T-cell (primary cell): ENCODE measurements at regions not wholly inside any gene's neighbourhood (a gene's known extent, or its start where the extent isn't known, plus 50 kb on each side); places are given as distances from the start of the nearest gene placed in this dataset.

Source experiments
- ATAC-seq, 4 experiments: fragments of 200-7000 bp in 3 of 4; fragments of 150-1000 bp in 1 of 4; cut with Tn5 transposase; replicated peaks in 1 of 4; 1 replicate in 3 of 4; 2 replicates in 1 of 4; pipeline ENCODE4 v1.10.0; 2021; ENCODE audit warnings: moderate library complexity in 3 of 4, mild to moderate bottlenecking in 2 of 4, moderate number of reproducible peaks in 1 of 4
- CTCF ChIA-PET, 2 donors: fragments of 300-600 bp; sonication (Branson Sonifier 250); formaldehyde crosslinking; loops; one replicate each; lab custom pipeline; 2022; ENCODE audit warnings: antibody characterized with exemption in 2 of 2; lab: Charles Lee
- POLR2A ChIA-PET, 2 donors: fragments of 300-600 bp; sonication (Branson Sonifier 250); formaldehyde crosslinking; loops; one replicate each; lab custom pipeline; 2022; ENCODE audit warnings: antibody characterized with exemption in 2 of 2; lab: Charles Lee
- DNase-seq, 35 experiments: peaks; one replicate each; pipeline versions ENCODE4 v3.0.0 to v3.0.0-alpha.2; 2013 to 2023
- H3K27ac ChIP-seq: one replicate; pipeline ENCODE4 v1.5.1; 2013; ENCODE audit warnings: low read length
- H3K27me3 ChIP-seq, 2 experiments: replicated peaks in 1 of 2; 1 replicate in 1 of 2; 2 replicates in 1 of 2; pipeline versions ENCODE4 v1.6.1 to v1.7.0; 2013; ENCODE audit warnings: low read length in 1 of 2, mixed read lengths in 1 of 2; ENCODE audit not compliant: control insufficient read depth in 2 of 2, insufficient read depth in 2 of 2; ENCODE audit errors: extremely low read depth in 1 of 2
- H3K36me3 ChIP-seq, 2 donors: 1 replicate in 1 of 2; 2 replicates in 1 of 2; pipeline versions ENCODE4 v1.6.1 to v1.7.0; 2013; ENCODE audit warnings: low read length in 1 of 2; ENCODE audit not compliant: control insufficient read depth in 2 of 2, insufficient read depth in 1 of 2; ENCODE audit errors: extremely low read depth in 1 of 2
- H3K4me1 ChIP-seq, 2 experiments: 1 replicate in 1 of 2; 2 replicates in 1 of 2; pipeline versions ENCODE4 v1.6.1 to v1.7.0; 2013; ENCODE audit warnings: low read length in 2 of 2, mixed read lengths in 1 of 2; ENCODE audit not compliant: insufficient read depth in 2 of 2, control insufficient read depth in 1 of 2; ENCODE audit errors: extremely low read depth in 1 of 2
- H3K4me3 ChIP-seq, 2 donors: 1 replicate in 1 of 2; 2 replicates in 1 of 2; pipeline versions ENCODE4 v1.5.1 to v1.7.0; 2013; ENCODE audit warnings: mild to moderate bottlenecking in 2 of 2, low read length in 1 of 2, moderate library complexity in 1 of 2; ENCODE audit not compliant: control insufficient read depth in 1 of 2; ENCODE audit errors: extremely low read depth in 1 of 2
- H3K9me3 ChIP-seq: 2 replicates; pipeline ENCODE4 v1.7.0; 2013
- H3K27ac Mint-ChIP-seq, 2 donors: one replicate each; pipeline ENCODE4 v1.8.0; 2020 to 2021; ENCODE audit warnings: mild to moderate bottlenecking in 2 of 2, mixed read lengths in 2 of 2
- H3K27me3 Mint-ChIP-seq, 2 donors: one replicate each; pipeline ENCODE4 v1.8.0; 2021 to 2022; ENCODE audit warnings: mixed read lengths in 2 of 2
- H3K36me3 Mint-ChIP-seq: one replicate; pipeline ENCODE4 v1.8.0; 2021; ENCODE audit warnings: mixed read lengths
- H3K4me1 Mint-ChIP-seq, 3 donors: one replicate each; pipeline ENCODE4 v1.8.0; 2020 to 2022; ENCODE audit warnings: mixed read lengths in 3 of 3, mild to moderate bottlenecking in 1 of 3
- H3K4me3 Mint-ChIP-seq, 3 donors: one replicate each; pipeline ENCODE4 v1.8.0; 2020 to 2022; ENCODE audit warnings: mild to moderate bottlenecking in 3 of 3, mixed read lengths in 3 of 3, moderate library complexity in 3 of 3
- H3K9me3 Mint-ChIP-seq, 3 donors: one replicate each; pipeline ENCODE4 v1.8.0; 2020 to 2022; ENCODE audit warnings: mixed read lengths in 3 of 3
- WGBS: methylation state at CpG from one replicate; pipeline ENCODE4 v1.1.5; 2013; ENCODE audit warnings: missing lambda C conversion rate; ENCODE audit not compliant: insufficient coverage; 5-methylcytosine and 5-hydroxymethylcytosine counted together

GRCh38 chr20:39503902-39504709, 542.0 kb downstream of the DHX35 start:
- no peak overlapping the region for H3K4me3 Mint-ChIP-seq
- no peak overlapping the region for H3K4me3 ChIP-seq
- ATAC-seq (no peak), DNase-seq (no peak)
- no peaks in the 10 kb centered on the region for H3K9me3 ChIP-seq
- no peaks in the 10 kb centered on the region for H3K27me3 ChIP-seq
- ChIA-PET CTCF (no interaction called here), POLR2A (no interaction called here)
- no peak overlapping the region for H3K27ac ChIP-seq
- H3K27me3 Mint-ChIP-seq, result no peaks in the 10 kb centered on the region
- H3K36me3 Mint-ChIP-seq, result no peaks in the 10 kb centered on the region
- no CpG with 5 or more reads among the region's 4 CpGs for WGBS
- H3K36me3 ChIP-seq, result no peaks in the 10 kb centered on the region
- no peaks in the 10 kb centered on the region for H3K4me1 ChIP-seq
- no peaks in the 10 kb centered on the region for H3K4me1 Mint-ChIP-seq
- H3K9me3 Mint-ChIP-seq, result peaks cover 0 to 3% (median 2%) of the 10 kb centered on the region in 3 donors
- no peak overlapping the region for H3K27ac Mint-ChIP-seq

- H3K36me3 Mint-ChIP-seq, result no peaks in the 10 kb centered on the region
- H3K4me1 Mint-ChIP-seq, result no peaks in the 10 kb centered on the region
- no peaks in the 10 kb centered on the region for H3K9me3 ChIP-seq
- DNase-seq (no peak), ATAC-seq (no peak)
- 83% methylated on average over 6 of the region's 6 CpGs for WGBS
- H3K4me3 Mint-ChIP-seq, result no peak overlapping the region
- ChIA-PET CTCF (no interaction called here), POLR2A (no interaction called here)
- H3K27ac Mint-ChIP-seq, result no peak overlapping the region
- H3K27me3 ChIP-seq, result no peaks in the 10 kb centered on the region
- H3K36me3 ChIP-seq, result no peaks in the 10 kb centered on the region
- no peaks in the 10 kb centered on the region for H3K4me1 ChIP-seq
- H3K27me3 Mint-ChIP-seq, result no peaks in the 10 kb centered on the region
- H3K4me3 ChIP-seq, result no peak overlapping the region
- peaks cover 6 to 14% (median 8%) of the 10 kb centered on the region in 3 donors for H3K9me3 Mint-ChIP-seq
- H3K27ac ChIP-seq, result no peak overlapping the region
Observed at GRCh38 chr20:39492223-39492797, 530.2 kb downstream of the DHX35 start.

GRCh38 chr20:39491711-39492110, 529.6 kb downstream of the DHX35 start:
- POLR2A ChIA-PET, result no interaction called here
- Mint-ChIP-seq H3K36me3 (no peaks in the 10 kb centered on the region), H3K9me3 (peaks cover 3 to 11% (median 4%) of the 10 kb centered on the region in 3 donors), H3K27ac (no peak overlapping the region), H3K4me1 (no peaks in the 10 kb centered on the region), H3K4me3 (no peak overlapping the region), H3K27me3 (no peaks in the 10 kb centered on the region)
- CTCF ChIA-PET, result no interaction called here
- Histone ChIP-seq H3K4me1 (no peaks in the 10 kb centered on the region), H3K9me3 (no peaks in the 10 kb centered on the region), H3K27me3 (no peaks in the 10 kb centered on the region), H3K4me3 (no peak overlapping the region), H3K27ac (no peak overlapping the region), H3K36me3 (no peaks in the 10 kb centered on the region)
- WGBS, result no CpG with 5 or more reads among the region's 1 CpG
- no peak for DNase-seq
- ATAC-seq, result no peak

- no peaks in the 10 kb centered on the region for H3K27me3 ChIP-seq
- ChIA-PET CTCF (no interaction called here), POLR2A (no interaction called here)
- H3K4me3 ChIP-seq, result no peak overlapping the region
- WGBS, result 85% methylated on average over 2 of the region's 2 CpGs
- ATAC-seq, result no peak
- H3K9me3 ChIP-seq, result no peaks in the 10 kb centered on the region
- H3K36me3 ChIP-seq, result no peaks in the 10 kb centered on the region
- H3K27me3 Mint-ChIP-seq, result no peaks in the 10 kb centered on the region
- H3K4me3 Mint-ChIP-seq, result no peak overlapping the region
- H3K27ac ChIP-seq, result no peak overlapping the region
- DNase-seq, result no peak
- no peaks in the 10 kb centered on the region for H3K4me1 ChIP-seq
- no peak overlapping the region for H3K27ac Mint-ChIP-seq
- peaks cover 2 to 9% (median 3%) of the 10 kb centered on the region in 3 donors for H3K9me3 Mint-ChIP-seq
- H3K36me3 Mint-ChIP-seq, result no peaks in the 10 kb centered on the region
- H3K4me1 Mint-ChIP-seq, result no peaks in the 10 kb centered on the region
Observed at GRCh38 chr20:39489986-39490560, 527.9 kb downstream of the DHX35 start.

- no peak overlapping the region for H3K4me3 ChIP-seq
Observed at GRCh38 chr20:39480276-39481043, 518.3 kb downstream of the DHX35 start.

GRCh38 chr20:39479196-39479810, 517.2 kb downstream of the DHX35 start:
- no CpG with 5 or more reads among the region's 4 CpGs for WGBS
- POLR2A ChIA-PET, result no interaction called here
- H3K4me3 Mint-ChIP-seq, result no peak overlapping the region

More at GRCh38 chr20:39480276-39481043, 518.3 kb downstream of the DHX35 start:
- ChIA-PET CTCF (no interaction called here), POLR2A (no interaction called here)
- Histone ChIP-seq H3K27ac (no peak overlapping the region), H3K27me3 (no peaks in the 10 kb centered on the region), H3K4me1 (no peaks in the 10 kb centered on the region), H3K9me3 (no peaks in the 10 kb centered on the region), H3K36me3 (no peaks in the 10 kb centered on the region)
- Mint-ChIP-seq H3K4me3 (no peak overlapping the region), H3K9me3 (no peaks in the 10 kb centered on the region), H3K4me1 (no peaks in the 10 kb centered on the region), H3K27ac (no peak overlapping the region), H3K36me3 (no peaks in the 10 kb centered on the region), H3K27me3 (no peaks in the 10 kb centered on the region)
- no peak for DNase-seq
- no peak for ATAC-seq
- no CpG with 5 or more reads among the region's 2 CpGs for WGBS

More at GRCh38 chr20:39479196-39479810, 517.2 kb downstream of the DHX35 start:
- ATAC-seq (no peak), DNase-seq (no peak)
- Mint-ChIP-seq H3K27ac (no peak overlapping the region), H3K9me3 (no peaks in the 10 kb centered on the region), H3K4me1 (no peaks in the 10 kb centered on the region), H3K27me3 (no peaks in the 10 kb centered on the region), H3K36me3 (no peaks in the 10 kb centered on the region)
- CTCF ChIA-PET, result no interaction called here
- Histone ChIP-seq H3K9me3 (no peaks in the 10 kb centered on the region), H3K27ac (no peak overlapping the region), H3K27me3 (no peaks in the 10 kb centered on the region), H3K4me3 (no peak overlapping the region), H3K4me1 (no peaks in the 10 kb centered on the region), H3K36me3 (no peaks in the 10 kb centered on the region)
